SHP77 treated with DMSO at 0.1 percent for 48 hours (cell line): ENCODE measurements at regions not wholly inside any gene's neighbourhood (a gene's known extent, or its start where the extent isn't known, plus 50 kb on each side); places are given as distances from the start of the nearest gene placed in this dataset.
"Not testable (repeated sequence)": the region's sequence is repeated elsewhere in the genome, so short reads cannot be mapped to it uniquely, and the experiment has no call there.

ENCODE experiments used
- DNase-seq: peaks from one replicate; lab custom pipeline; 2025; lab: John Stamatoyannopoulos, UW

- DNase-seq: no peak
Measured at GRCh38 chr13:73671732-73672131, 462.5 kb downstream of the KLF12 start.

GRCh38 chr13:73671011-73671410, 463.2 kb downstream of the KLF12 start:
- DNase-seq: no peak

DNA sequence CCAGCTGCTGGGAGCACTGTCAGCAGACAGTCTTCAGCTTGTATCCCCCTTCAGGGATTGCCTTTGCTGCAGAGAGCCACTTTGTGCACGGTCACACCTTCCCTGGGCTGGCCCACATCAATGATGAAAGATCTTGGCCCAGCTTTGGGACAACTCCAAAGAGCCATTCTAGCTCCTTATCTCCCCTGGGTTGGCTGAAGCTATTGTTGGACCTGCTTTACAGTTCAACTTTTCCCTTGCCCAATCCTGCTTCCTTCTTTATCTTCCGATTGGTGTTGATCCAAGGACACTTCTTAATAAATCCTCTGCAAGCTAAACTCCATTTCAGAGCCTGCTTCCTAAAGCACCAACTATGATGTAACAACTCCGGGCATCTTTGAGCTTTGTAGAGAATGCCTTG, 466.4 kb downstream of the KLF12 start:
- no peak for DNase-seq

GRCh38 chr13:73665261-73665660, 468.9 kb downstream of the KLF12 start:
- no peak for DNase-seq

GRCh38 chr13:73664851-73665250, 469.4 kb downstream of the KLF12 start:
- DNase-seq: no peak

DNA sequence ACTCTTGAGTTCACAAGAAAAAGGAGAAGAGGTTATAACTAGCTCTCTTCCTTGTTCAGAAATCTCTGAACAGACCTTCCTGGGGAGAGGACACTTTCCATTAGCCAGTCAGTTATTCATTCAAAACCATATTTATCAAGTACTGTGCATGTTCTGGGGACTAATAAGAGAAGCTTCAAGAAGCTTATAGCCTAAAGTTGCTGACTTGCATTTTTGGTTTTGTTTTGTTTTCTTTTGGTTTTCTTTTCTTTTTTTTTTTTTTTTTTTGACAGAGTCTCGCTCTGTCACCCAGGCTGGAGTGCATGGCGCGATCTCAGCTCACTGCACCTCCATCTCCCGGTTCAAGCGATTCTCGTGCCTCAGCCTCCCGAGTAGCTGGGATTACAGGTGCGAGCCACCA, 471.4 kb downstream of the KLF12 start:
- DNase-seq: no peak

DNA sequence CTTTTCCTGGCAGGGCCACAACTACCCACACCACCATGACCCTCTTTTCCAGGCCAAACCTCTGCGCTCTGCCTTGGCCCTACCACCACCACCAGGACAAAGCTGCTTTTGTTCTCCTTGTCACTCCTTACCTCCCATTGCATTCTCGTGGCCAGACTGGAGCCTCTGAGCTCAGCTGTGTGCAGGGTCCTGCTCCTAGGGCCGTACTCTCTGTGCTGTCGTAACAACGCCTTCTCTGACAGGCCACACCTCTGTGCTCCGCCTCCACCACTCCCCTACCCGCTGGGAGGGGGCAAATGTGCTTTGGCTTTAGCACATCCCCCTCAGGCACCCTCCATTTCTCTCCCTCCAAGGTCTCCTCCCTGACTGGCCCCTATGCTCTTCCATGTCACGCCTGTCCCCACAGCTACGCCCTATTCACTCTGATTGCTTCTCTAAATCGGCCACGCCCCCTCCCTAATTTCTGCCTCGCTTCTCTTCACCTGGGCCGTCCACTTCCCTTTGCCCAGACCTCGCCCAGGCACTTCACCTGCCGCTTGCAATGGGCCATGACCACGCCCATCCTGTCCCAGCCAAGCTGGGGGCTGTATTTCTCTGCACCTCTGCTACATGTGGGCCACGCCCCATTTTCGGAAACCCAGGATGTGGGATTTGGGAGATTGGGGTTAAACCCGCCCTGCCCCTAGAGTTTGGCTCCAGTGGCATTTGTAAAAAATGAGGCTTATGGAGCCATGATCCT, 472.3 kb downstream of the KLF12 start:
- DNase-seq: no peak

DNA sequence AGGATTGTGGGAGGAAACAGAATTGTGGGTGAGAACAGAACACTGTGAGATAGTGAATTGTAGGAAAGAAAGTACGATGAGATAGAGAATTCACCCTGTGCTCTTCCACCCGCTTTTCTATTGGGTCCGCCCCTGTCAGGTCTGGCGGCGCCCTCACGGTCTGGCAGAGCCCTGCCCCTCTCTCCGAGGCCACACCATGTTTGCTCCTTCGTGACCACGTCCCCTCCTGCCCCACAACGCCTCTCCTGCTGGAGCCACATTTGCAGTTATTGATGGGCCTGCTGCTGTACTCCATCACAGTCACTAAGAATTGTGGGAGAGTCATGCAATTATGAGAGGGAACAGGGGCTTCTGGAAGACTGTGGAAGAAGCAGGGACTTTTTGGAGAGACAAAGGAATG, 473.1 kb downstream of the KLF12 start:
- no peak for DNase-seq

- DNase-seq: no peak
Measured at GRCh38 chr13:73658639-73659038, 475.6 kb downstream of the KLF12 start.

DNA sequence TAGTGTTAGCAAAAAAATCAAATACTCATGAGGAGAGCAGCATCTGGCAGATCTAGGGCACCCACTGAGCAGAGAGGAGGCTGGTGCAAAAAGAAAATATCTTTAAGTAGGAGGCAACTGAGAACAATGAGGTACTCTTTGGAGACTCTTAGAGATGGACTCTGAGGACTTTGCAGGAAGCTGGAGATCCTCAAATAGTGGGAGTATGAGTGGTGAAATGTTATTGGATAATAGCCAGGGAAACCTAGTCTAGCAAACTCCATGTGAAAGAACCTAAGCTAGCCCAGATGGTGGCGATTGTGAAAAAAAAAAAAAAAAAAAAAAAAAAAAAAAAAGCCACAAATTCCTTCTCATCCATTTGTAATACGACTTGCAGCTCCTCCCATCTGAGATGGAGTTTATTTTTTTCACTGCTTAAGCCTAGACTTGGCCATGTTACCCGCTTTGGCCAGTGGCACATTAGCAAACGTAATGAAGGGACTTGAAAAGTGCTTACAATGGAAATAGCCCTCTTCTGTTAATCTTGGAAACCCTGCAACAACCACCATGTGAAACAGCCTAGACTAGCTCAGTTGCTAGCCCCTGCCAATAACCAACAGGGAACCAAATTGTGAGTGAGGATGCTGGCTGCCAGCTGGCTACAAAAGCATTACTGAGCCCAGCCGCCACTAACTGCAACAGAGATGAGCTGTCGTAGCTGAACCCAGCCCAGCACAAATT, 476.2 kb downstream of the KLF12 start:
- no peak for DNase-seq

GRCh38 chr13:73656863-73657262, 477.3 kb downstream of the KLF12 start:
- no peak for DNase-seq

GRCh38 chr13:73653688-73654087, 480.5 kb downstream of the KLF12 start:
- DNase-seq: no peak

- no peak for DNase-seq
Measured at GRCh38 chr13:73647417-73647816, 486.8 kb downstream of the KLF12 start.

- not testable (repeated sequence) for DNase-seq
Measured at GRCh38 chr13:73640476-73641179, 493.6 kb downstream of the KLF12 start.

- no peak for DNase-seq
Measured at GRCh38 chr13:73635166-73635787, 498.9 kb downstream of the KLF12 start.

GRCh38 chr13:73633817-73634460, 500.3 kb downstream of the KLF12 start:
- no peak for DNase-seq

GRCh38 chr13:73631411-73631810, 502.8 kb downstream of the KLF12 start:
- no peak for DNase-seq

- no peak for DNase-seq
Measured at GRCh38 chr13:73625562-73626339, 508.5 kb downstream of the KLF12 start.

- no peak for DNase-seq
Measured at GRCh38 chr13:73623281-73623680, 510.9 kb downstream of the KLF12 start.

DNA sequence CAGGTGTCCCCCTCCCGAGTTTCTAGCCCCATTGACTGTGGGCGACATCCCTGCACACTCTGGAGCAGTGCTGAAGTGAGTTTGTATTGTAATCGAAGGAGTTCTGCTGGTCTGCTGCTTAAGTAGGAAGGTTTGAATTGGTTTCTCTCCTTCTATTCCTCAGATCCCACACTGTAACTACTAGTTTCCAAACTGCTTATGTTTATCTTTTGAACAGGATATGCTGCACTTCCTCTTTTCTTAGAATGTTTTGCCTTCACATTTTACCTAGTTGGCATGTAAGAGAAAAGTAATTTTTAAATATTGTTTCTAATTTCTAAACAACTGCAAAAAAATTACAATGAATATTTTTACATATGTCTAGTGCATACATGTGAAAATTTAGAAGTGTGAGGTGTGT, 511.8 kb downstream of the KLF12 start:
- DNase-seq: no peak

GRCh38 chr13:73618275-73618865, 515.8 kb downstream of the KLF12 start:
- no peak for DNase-seq
